Lung (tissue), 11 donors: ENCODE measurements at regions not wholly inside any gene's neighbourhood (a gene's known extent, or its start where the extent isn't known, plus 50 kb on each side); places are given as distances from the start of the nearest gene placed in this dataset.
A peak's percentile ranks its signal among the peaks of the same experiment; 100 is the strongest.

Source experiments
- ATAC-seq: fragments of 200-7000 bp; cut with Tn5 transposase; one replicate; pipeline ENCODE4 v1.9.1; 2020; ENCODE audit warnings: moderate number of reproducible peaks; ENCODE audit not compliant: insufficient read depth, low FRiP score
- DNase-seq, 3 donors: peaks; one replicate each; pipeline ENCODE4 v3.0.0-alpha.2; 2013 to 2017
- H3K27ac ChIP-seq, 2 donors: one replicate each; pipeline ENCODE4 v1.5.1; 2013; ENCODE audit warnings: mild to moderate bottlenecking in 2 of 2, moderate library complexity in 2 of 2, control low read depth in 1 of 2, inconsistent platforms in 1 of 2, low read depth in 1 of 2, low read length in 1 of 2
- H3K27me3 ChIP-seq, 3 donors: one replicate each; pipeline ENCODE4 v1.5.1; 2013; ENCODE audit warnings: low read length in 2 of 3; ENCODE audit not compliant: control insufficient read depth in 3 of 3, insufficient read depth in 3 of 3
- H3K36me3 ChIP-seq, 4 donors: one replicate each; pipeline ENCODE4 v1.5.1; 2013; ENCODE audit warnings: low read length in 4 of 4, mild to moderate bottlenecking in 1 of 4, moderate library complexity in 1 of 4; ENCODE audit not compliant: control insufficient read depth in 4 of 4, insufficient read depth in 4 of 4
- H3K4me1 ChIP-seq, 5 donors: one replicate each; pipeline ENCODE4 v1.5.1; 2013; ENCODE audit warnings: low read length in 5 of 5, mild to moderate bottlenecking in 2 of 5, moderate library complexity in 1 of 5; ENCODE audit not compliant: control insufficient read depth in 5 of 5, insufficient read depth in 5 of 5
- H3K4me3 ChIP-seq: one replicate; pipeline ENCODE4 v1.5.1; 2013; ENCODE audit warnings: mild to moderate bottlenecking, control low read depth, moderate library complexity
- H3K9ac ChIP-seq, 2 donors: one replicate each; pipeline ENCODE4 v1.5.1; 2013; ENCODE audit warnings: low read length in 2 of 2, control low read depth in 1 of 2; ENCODE audit not compliant: insufficient read depth in 1 of 2
- H3K9me3 ChIP-seq, 4 donors: one replicate each; pipeline ENCODE4 v1.5.1; 2013; ENCODE audit warnings: low read length in 3 of 4, mild to moderate bottlenecking in 1 of 4, moderate library complexity in 1 of 4; ENCODE audit not compliant: control insufficient read depth in 4 of 4, insufficient read depth in 3 of 4
- CTCF ChIP-seq: IDR thresholded peaks from 2 replicates; pipeline ENCODE4 v1.5.1; 2012; ENCODE audit warnings: mild to moderate bottlenecking; ENCODE audit errors: control extremely low read depth, extremely low read depth
- WGBS, 2 donors: extraction: QIAGEN DNeasy Blood & Tissue Kit; methylation state at CpG; one replicate each; pipeline ENCODE4 v1.1.7; 2013; 5-methylcytosine and 5-hydroxymethylcytosine counted together
- donor health status: control.
- donor health status: control.
- donor health status: Bipolar disorder and iron deficiency.
- donor health status: healthy.
- donor health status: DM: yes; HTN: yes; CAD: no.

- H3K4me1 ChIP-seq, result peaks cover 0 to 3% (median 0%) of the 10 kb centered on the region in 5 donors
- H3K9ac ChIP-seq, result no peak overlapping the region
- H3K9me3 ChIP-seq, result no peaks in the 10 kb centered on the region
- H3K36me3 ChIP-seq, result no peaks in the 10 kb centered on the region
- no peak overlapping the region for H3K4me3 ChIP-seq
- TF ChIP-seq CTCF, result no peak
- H3K27ac ChIP-seq, result no peak overlapping the region
- DNase-seq (peak in 1 of 3 donors; percentile 59), ATAC-seq (no peak)
- 90 to 96% methylated on average over 4 of the region's 4 CpGs for WGBS, 2 donors
- H3K27me3 ChIP-seq, result no peaks in the 10 kb centered on the region
These were observed 130.4 kb upstream of the PARP11 start for GRCh38 chr12:4003576-4003975.

GRCh38 chr12:4002601-4003000 lies 129.4 kb upstream of the PARP11 start:
- DNase-seq (no peak), ATAC-seq (no peak)
- no peaks in the 10 kb centered on the region for H3K9me3 ChIP-seq
- no peak for TF ChIP-seq CTCF
- no peak overlapping the region for H3K9ac ChIP-seq
- H3K4me3 ChIP-seq, result no peak overlapping the region
- H3K27ac ChIP-seq, result no peak overlapping the region
- H3K27me3 ChIP-seq, result no peaks in the 10 kb centered on the region
- H3K4me1 ChIP-seq, result peaks cover 0 to 3% (median 0%) of the 10 kb centered on the region in 5 donors
- WGBS, 2 donors, result 80 to 89% methylated on average over 2 of the region's 2 CpGs
- H3K36me3 ChIP-seq, result no peaks in the 10 kb centered on the region

GRCh38 chr12:4001841-4002240 lies 128.6 kb upstream of the PARP11 start:
- DNase-seq (no peak), ATAC-seq (no peak)
- Histone ChIP-seq H3K27me3 (no peaks in the 10 kb centered on the region), H3K9me3 (no peaks in the 10 kb centered on the region), H3K4me3 (no peak overlapping the region), H3K4me1 (peaks cover 0 to 3% (median 0%) of the 10 kb centered on the region in 5 donors), H3K36me3 (no peaks in the 10 kb centered on the region), H3K27ac (no peak overlapping the region), H3K9ac (no peak overlapping the region)
- no peak for TF ChIP-seq CTCF
- WGBS, 2 donors, result 83 to 93% methylated on average over 3 of the region's 3 CpGs

- no peaks in the 10 kb centered on the region for H3K27me3 ChIP-seq
- TF ChIP-seq CTCF, result no peak
- no peaks in the 10 kb centered on the region for H3K36me3 ChIP-seq
- DNase-seq, result no peak
- no peak for ATAC-seq
- no peak overlapping the region for H3K9ac ChIP-seq
- peaks cover 0 to 3% (median 0%) of the 10 kb centered on the region in 5 donors for H3K4me1 ChIP-seq
- no peaks in the 10 kb centered on the region for H3K9me3 ChIP-seq
- H3K4me3 ChIP-seq, result no peak overlapping the region
- H3K27ac ChIP-seq, result no peak overlapping the region
These were observed 127.8 kb upstream of the PARP11 start for GRCh38 chr12:4001031-4001430.
